HG03439 (cell line): ENCODE measurements at regions not wholly inside any gene's neighbourhood (a gene's known extent, or its start where the extent isn't known, plus 50 kb on each side); places are given as distances from the start of the nearest gene placed in this dataset.
"Not testable (repeated sequence)": the region's sequence is repeated elsewhere in the genome, so short reads cannot be mapped to it uniquely, and the experiment has no call there.

Experiments
- ATAC-seq: cut with Tn5 transposase; IDR thresholded peaks from one replicate; pipeline ENCODE4 v1.9.1; 2021; ENCODE audit warnings: mild to moderate bottlenecking, moderate library complexity; ENCODE audit not compliant: unreplicated experiment

- ATAC-seq: no peak
Observed at GRCh38 chr10:2592360-2593160, 474.8 kb upstream of the PFKP start.

DNA sequence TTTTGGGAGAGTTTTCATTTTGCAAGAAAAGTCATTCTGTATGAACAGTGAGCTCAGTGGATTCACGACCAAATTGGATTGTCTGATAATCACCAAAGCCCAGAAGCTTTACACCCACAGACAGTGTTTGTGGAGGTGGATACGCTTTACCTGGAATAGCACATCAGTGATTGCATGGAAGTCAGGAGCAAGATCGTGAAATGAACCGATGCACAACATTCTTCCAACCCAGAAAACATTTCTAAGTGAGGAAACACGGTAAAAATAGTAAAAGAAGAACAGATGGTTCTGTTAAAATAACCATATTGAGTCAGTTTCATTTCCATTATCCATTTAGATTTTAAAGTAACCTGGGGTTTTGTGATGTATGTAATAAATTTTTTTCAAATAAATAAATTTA lies 478.2 kb upstream of the PFKP start:
- no peak for ATAC-seq

- ATAC-seq: no peak
Observed at GRCh38 chr10:2584385-2584784, 483.0 kb upstream of the PFKP start.

DNA sequence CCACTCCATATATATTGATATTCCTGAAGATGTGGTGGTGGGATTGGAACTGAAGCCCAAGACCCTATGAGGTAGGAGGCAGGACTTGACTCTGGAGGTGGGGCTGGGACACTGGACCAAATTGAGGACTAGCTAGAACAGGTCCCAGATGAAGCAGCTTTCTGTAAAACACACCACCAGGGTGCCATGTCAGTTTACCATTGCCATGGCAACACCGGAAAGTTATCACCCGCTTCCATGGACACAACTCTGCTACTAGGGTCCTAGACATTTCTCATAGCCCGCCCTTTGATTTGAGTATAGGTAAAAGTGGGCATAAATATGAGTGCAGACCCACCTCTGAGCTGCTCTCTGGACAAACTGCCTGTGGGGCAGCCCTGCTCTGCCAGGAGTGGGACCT lies 490.5 kb upstream of the PFKP start:
- ATAC-seq: no peak

DNA sequence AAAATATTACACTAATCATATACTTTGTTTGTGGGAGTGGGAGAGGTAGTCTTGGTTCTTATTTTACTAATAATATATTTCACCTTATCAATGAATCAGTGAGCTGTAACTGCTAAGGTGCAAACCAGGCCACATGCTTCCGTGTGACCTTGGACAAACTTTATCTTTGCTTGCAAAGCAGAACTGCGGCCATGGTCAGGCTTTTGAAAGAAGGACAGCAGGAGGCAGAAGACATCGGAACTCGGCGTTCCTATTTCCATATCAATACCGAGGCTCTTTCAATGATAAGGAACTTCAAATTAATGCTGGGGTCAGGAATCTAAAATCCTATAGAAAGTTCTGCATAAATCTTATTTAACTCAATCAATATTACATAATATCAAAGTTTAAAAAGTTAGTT lies 491.9 kb upstream of the PFKP start:
- no peak for ATAC-seq

DNA sequence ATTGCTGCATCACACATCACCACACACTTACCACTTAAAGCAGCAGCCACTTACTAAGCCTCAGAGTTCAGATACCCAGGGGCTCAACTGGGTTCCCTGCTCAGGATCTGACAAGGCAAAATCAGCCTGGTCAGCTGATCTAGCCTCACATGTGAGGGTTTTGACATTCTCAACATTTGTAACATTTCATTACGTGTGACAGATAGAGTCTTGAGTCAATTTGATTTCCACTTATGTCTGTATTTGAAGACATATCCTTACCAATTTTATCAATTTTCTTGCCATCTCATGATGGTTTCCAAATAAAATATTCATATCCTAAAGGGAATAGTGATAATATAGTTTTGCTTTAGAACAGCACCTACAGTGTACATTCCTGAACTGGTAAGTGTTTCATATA lies 494.7 kb upstream of the PFKP start:
- no peak for ATAC-seq

- no peak for ATAC-seq
Observed at GRCh38 chr10:2556883-2557282, 510.5 kb upstream of the PFKP start.

GRCh38 chr10:2548071-2548470 lies 519.3 kb upstream of the PFKP start:
- ATAC-seq: no peak

GRCh38 chr10:2547606-2548005 lies 519.7 kb upstream of the PFKP start:
- ATAC-seq: no peak

GRCh38 chr10:2546894-2547293 lies 520.5 kb upstream of the PFKP start:
- ATAC-seq: not testable (repeated sequence)

- no peak for ATAC-seq
Observed at GRCh38 chr10:2543974-2544373, 523.4 kb upstream of the PFKP start.

GRCh38 chr10:2543142-2543886 lies 524.0 kb upstream of the PFKP start:
- no peak for ATAC-seq

DNA sequence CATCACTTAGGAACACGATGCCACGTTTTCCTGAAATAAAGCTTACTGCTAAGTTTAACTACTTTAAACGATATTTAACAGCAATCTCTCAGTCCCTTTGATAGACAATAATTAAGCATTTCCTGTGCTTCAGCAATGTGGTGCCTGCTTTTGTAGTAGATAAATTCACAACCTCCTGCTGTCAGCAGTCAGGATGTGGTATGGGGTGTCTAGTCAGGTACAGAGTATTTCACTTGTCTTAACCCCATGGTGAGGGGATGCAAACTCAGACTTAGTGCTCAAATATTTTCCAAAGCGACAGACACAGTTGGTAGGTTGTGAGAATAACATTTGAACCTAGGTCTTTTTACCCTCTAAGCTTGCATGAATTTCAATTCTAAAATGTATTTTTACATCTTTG lies 526.2 kb upstream of the PFKP start:
- ATAC-seq: no peak

- ATAC-seq: no peak
Observed at GRCh38 chr10:2529945-2530344, 537.4 kb upstream of the PFKP start.

- no peak for ATAC-seq
Observed at GRCh38 chr10:2525781-2526180, 541.6 kb upstream of the PFKP start.

GRCh38 chr10:2519139-2519538 lies 548.2 kb upstream of the PFKP start:
- no peak for ATAC-seq

- no peak for ATAC-seq
Observed at GRCh38 chr10:2509081-2509531, 558.2 kb upstream of the PFKP start.

DNA sequence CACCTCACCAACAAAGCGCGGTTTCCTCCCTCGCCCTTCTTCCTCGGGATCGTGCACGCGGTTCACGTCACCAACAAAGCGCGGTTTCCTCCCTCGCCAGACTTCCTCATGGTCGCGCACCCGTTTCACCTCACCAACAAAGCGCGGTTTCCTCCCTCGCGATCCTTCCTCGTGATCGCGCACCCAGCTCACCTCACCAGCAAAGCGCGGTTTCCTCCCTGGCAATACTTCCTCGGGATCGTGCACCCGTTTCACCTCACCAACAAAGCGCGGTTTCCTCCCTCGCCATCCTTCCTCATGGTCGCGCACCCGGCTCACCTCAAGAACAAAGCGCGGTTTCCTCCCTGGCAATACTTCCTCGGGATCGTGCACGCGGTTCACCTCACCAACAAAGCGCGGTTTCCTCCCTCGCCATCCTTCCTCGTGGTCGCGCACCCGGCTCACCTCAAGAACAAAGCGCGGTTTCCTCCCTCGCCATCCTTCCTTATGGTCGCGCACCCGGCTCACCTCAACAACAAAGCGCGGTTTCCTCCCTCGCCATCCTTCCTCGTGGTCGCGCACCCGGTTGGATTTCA lies 565.9 kb upstream of the PFKP start:
- ATAC-seq: not testable (repeated sequence)

- no peak for ATAC-seq
Observed at GRCh38 chr10:2494399-2494798, 572.9 kb upstream of the PFKP start.

DNA sequence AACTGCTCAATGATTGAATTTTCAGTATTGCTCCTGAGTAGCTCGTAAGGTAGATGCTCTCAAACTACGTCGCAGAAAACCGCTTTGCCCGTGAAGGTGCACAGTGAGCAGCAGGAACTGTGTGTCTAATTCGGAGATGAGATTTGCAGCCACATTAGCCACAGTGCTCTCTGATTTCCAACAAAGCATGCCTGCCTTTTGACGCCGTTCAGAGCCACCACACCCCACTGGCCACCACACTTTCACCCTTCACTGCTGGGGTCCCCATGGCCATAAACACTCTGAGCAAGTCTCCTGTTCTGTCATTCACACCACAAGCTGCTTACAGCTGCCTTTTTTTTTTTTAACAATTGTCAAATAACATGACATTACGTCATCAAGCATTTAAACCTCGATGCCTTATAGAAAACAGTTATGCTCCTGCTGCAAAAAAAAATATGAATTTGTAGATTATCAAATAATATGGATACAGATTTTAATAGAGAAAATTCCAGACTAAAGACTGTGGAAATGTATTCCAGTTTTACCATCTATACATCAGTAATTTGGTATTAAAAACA lies 578.8 kb upstream of the PFKP start:
- no peak for ATAC-seq

DNA sequence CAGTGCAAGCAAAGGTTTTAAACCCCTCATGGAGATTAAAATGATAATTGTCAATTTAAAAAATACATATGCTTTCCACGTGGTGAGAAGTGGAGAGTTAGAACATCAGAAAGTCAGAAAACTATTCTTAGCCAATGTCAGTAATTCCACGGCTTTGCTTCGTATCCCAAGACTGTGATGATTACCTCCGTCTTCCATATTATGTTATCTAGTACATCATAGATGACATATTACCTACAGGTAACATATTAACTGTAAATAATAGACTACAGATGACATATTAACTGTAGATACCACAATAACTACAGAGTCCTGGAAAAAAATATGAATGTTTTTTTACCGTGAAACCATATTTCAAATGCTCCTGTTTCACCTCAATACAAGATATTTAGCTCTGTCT lies 579.4 kb upstream of the PFKP start:
- no peak for ATAC-seq

- ATAC-seq: no peak
Observed at GRCh38 chr10:2478656-2479055, 588.7 kb upstream of the PFKP start.
